KMS-11 (cell line): ENCODE measurements at regions not wholly inside any gene's neighbourhood (a gene's known extent, or its start where the extent isn't known, plus 50 kb on each side); places are given as distances from the start of the nearest gene placed in this dataset.

Source experiments
- H2AFZ ChIP-seq: fragments of 200-600 bp; sonication (generic); 2 replicates; pipeline ENCODE4 v1.6.1; 2016; ENCODE audit warnings: antibody characterized with exemption, mixed run types, low read depth
- H3K27ac ChIP-seq: fragments of 200-600 bp; sonication (generic); 2 replicates; pipeline ENCODE4 v1.6.1; 2016; ENCODE audit warnings: mild to moderate bottlenecking, mixed run types
- H3K27me3 ChIP-seq: fragments of 200-600 bp; sonication (generic); 2 replicates; pipeline ENCODE4 v1.6.1; 2017; ENCODE audit warnings: mild to moderate bottlenecking, low read depth, mixed run types, moderate library complexity; ENCODE audit not compliant: insufficient read depth
- H3K36me3 ChIP-seq: fragments of 200-600 bp; sonication (generic); 2 replicates; pipeline ENCODE4 v1.6.1; 2017; ENCODE audit warnings: mild to moderate bottlenecking, mixed run types; ENCODE audit not compliant: insufficient read depth
- H3K4me1 ChIP-seq: fragments of 200-600 bp; sonication (generic); 2 replicates; pipeline ENCODE4 v1.6.1; 2016; ENCODE audit warnings: mild to moderate bottlenecking, low read depth, mixed run types; ENCODE audit not compliant: poor library complexity, severe bottlenecking
- H3K4me2 ChIP-seq: fragments of 200-600 bp; sonication (generic); 2 replicates; pipeline ENCODE4 v1.7.0; 2016; ENCODE audit warnings: mild to moderate bottlenecking, mixed run types
- H3K4me3 ChIP-seq: fragments of 200-600 bp; sonication (generic); IDR thresholded peaks from 2 replicates; pipeline ENCODE4 v1.6.1; 2017; ENCODE audit warnings: low read depth, low read length, mixed read lengths; ENCODE audit not compliant: insufficient read depth
- H3K79me2 ChIP-seq: fragments of 200-600 bp; sonication (generic); 2 replicates; pipeline ENCODE4 v1.6.1; 2016; ENCODE audit warnings: low read depth, mixed run types; ENCODE audit not compliant: insufficient read depth
- H3K9ac ChIP-seq: fragments of 200-600 bp; sonication (generic); 2 replicates; pipeline ENCODE4 v1.6.1; 2016; ENCODE audit warnings: mild to moderate bottlenecking, mixed run types
- H4K20me1 ChIP-seq: fragments of 200-600 bp; sonication (generic); 2 replicates; pipeline ENCODE4 v1.6.1; 2016; ENCODE audit warnings: mild to moderate bottlenecking, mixed run types; ENCODE audit not compliant: insufficient read depth
- TF ChIP-seq, protein P1 (sequence below): fragments of 200-600 bp; sonication (generic); conservative IDR thresholded peaks from 2 replicates; pipeline ENCODE4 v1.6.1; 2017; ENCODE audit warnings: low read depth, mild to moderate bottlenecking, antibody characterized with exemption, low read length, moderate library complexity, mixed read lengths

- no peak overlapping the region for H3K9ac ChIP-seq
- no peaks in the 10 kb centered on the region for H3K27me3 ChIP-seq
- H3K79me2 ChIP-seq: no peaks in the 10 kb centered on the region
- no peaks in the 10 kb centered on the region for H4K20me1 ChIP-seq
- H3K4me3 ChIP-seq: no peak overlapping the region
- H2AFZ ChIP-seq: no peak overlapping the region
- no peaks in the 10 kb centered on the region for H3K36me3 ChIP-seq
- TF ChIP-seq, protein P1, sequence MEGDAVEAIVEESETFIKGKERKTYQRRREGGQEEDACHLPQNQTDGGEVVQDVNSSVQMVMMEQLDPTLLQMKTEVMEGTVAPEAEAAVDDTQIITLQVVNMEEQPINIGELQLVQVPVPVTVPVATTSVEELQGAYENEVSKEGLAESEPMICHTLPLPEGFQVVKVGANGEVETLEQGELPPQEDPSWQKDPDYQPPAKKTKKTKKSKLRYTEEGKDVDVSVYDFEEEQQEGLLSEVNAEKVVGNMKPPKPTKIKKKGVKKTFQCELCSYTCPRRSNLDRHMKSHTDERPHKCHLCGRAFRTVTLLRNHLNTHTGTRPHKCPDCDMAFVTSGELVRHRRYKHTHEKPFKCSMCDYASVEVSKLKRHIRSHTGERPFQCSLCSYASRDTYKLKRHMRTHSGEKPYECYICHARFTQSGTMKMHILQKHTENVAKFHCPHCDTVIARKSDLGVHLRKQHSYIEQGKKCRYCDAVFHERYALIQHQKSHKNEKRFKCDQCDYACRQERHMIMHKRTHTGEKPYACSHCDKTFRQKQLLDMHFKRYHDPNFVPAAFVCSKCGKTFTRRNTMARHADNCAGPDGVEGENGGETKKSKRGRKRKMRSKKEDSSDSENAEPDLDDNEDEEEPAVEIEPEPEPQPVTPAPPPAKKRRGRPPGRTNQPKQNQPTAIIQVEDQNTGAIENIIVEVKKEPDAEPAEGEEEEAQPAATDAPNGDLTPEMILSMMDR: no peak
- no peak overlapping the region for H3K27ac ChIP-seq
- H3K4me1 ChIP-seq: peaks cover 44% of the 10 kb centered on the region
- H3K4me2 ChIP-seq: no peak overlapping the region
These were observed 735.2 kb upstream of the GCFC2 start for GRCh38 chr2:76445880-76446279.

DNA sequence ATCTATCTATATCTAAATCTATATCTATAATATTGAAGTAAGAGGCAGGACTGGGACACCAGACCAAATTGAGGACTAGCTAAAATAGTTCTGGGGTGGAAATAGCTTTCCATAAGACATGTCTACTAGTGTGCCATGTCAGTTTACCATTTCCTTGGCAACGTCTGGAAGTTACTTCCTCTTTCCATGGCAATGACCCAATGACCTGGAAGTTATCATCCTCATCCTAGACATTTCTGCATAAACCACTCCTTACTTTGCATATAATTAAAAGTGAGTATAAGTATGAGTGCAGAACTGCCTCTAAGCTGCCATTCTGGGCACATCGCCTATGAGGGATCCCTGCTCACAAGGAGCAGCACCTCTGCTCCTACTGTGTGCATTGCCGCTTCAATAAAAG lies 734.0 kb upstream of the GCFC2 start:
- Histone ChIP-seq H3K27ac (no peak overlapping the region), H3K4me2 (no peak overlapping the region)

GRCh38 chr2:76437564-76437963 lies 726.8 kb upstream of the GCFC2 start:
- Histone ChIP-seq H3K4me2 (no peak overlapping the region), H3K36me3 (no peaks in the 10 kb centered on the region), H3K9ac (no peak overlapping the region), H3K27ac (no peak overlapping the region), H3K27me3 (no peaks in the 10 kb centered on the region), H3K4me3 (no peak overlapping the region), H2AFZ (no peak overlapping the region), H3K4me1 (no peaks in the 10 kb centered on the region), H4K20me1 (no peaks in the 10 kb centered on the region), H3K79me2 (no peaks in the 10 kb centered on the region)
- TF ChIP-seq, protein P1: no peak

More for the DNA sequence above, 734.0 kb upstream of the GCFC2 start:
- Histone ChIP-seq H3K4me1 (peaks cover 33% of the 10 kb centered on the region), H3K9ac (no peak overlapping the region), H3K4me3 (no peak overlapping the region), H4K20me1 (no peaks in the 10 kb centered on the region), H2AFZ (no peak overlapping the region), H3K27me3 (no peaks in the 10 kb centered on the region), H3K79me2 (no peaks in the 10 kb centered on the region), H3K36me3 (no peaks in the 10 kb centered on the region)
- TF ChIP-seq, protein P1: no peak

DNA sequence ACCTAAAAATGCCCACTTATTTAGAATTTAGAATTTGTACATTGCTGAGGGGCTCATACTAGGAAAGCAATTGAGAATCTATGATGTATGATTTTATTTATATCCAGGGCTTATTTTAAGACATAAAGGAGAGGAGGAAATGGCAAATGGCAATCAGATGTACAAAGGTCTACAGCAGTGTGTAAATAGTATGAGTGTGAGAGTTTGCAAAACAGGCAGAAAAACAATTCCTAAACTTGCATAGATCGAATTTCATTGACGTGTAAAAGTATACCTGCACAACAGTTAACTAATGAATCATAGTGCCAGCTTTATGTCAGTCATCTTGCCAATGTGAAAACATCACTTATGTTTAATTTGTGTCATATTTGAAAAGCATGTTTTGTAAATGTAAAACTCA lies 718.7 kb upstream of the GCFC2 start:
- Histone ChIP-seq H3K27me3 (no peaks in the 10 kb centered on the region), H3K36me3 (no peaks in the 10 kb centered on the region), H3K4me1 (no peaks in the 10 kb centered on the region), H3K79me2 (no peaks in the 10 kb centered on the region), H4K20me1 (no peaks in the 10 kb centered on the region), H3K27ac (no peak overlapping the region), H3K9ac (no peak overlapping the region), H3K4me2 (no peak overlapping the region), H2AFZ (no peak overlapping the region), H3K4me3 (no peak overlapping the region)
- TF ChIP-seq, protein P1: no peak
